GM19452 (cell line): ENCODE measurements at regions not wholly inside any gene's neighbourhood (a gene's known extent, or its start where the extent isn't known, plus 50 kb on each side); places are given as distances from the start of the nearest gene placed in this dataset.
"Not testable (repeated sequence)": the region's sequence is repeated elsewhere in the genome, so short reads cannot be mapped to it uniquely, and the experiment has no call there.

Experiments used
- ATAC-seq: cut with Tn5 transposase; IDR thresholded peaks from one replicate; pipeline ENCODE4 v1.9.1; 2021; ENCODE audit not compliant: unreplicated experiment

- no peak for ATAC-seq
These were observed 2003.6 kb upstream of the WWC1 start for GRCh38 chr5:166287866-166288265.

GRCh38 chr5:166291800-166292199 is 1999.6 kb upstream of the WWC1 start:
- ATAC-seq: not testable (repeated sequence)

GRCh38 chr5:166293892-166294291 is 1997.6 kb upstream of the WWC1 start:
- no peak for ATAC-seq

- no peak for ATAC-seq
These were observed 1989.3 kb upstream of the WWC1 start for GRCh38 chr5:166302166-166302565.

GRCh38 chr5:166317425-166317824 is 1974.0 kb upstream of the WWC1 start:
- no peak for ATAC-seq

- no peak for ATAC-seq
These were observed 1970.4 kb upstream of the WWC1 start for GRCh38 chr5:166320920-166321480.

DNA sequence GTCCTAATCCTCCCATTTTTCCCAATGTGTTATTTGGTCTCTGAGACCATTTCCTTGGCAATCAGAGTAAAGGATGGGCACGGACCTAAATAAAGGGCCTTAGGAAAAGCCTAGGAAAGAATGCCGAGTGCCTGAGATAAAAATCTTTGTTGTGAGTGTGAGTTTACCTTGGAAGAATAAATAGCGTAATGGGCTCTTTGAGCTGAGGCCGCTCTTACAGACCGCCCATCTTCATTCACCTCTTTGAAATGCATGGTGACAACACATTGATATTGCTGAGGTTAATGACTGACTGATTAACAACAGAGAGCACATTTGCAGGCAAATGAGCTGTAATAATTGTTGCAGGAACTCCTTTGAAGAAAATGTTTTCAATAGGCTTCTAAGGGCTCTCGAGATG is 1967.1 kb upstream of the WWC1 start:
- ATAC-seq: no peak

DNA sequence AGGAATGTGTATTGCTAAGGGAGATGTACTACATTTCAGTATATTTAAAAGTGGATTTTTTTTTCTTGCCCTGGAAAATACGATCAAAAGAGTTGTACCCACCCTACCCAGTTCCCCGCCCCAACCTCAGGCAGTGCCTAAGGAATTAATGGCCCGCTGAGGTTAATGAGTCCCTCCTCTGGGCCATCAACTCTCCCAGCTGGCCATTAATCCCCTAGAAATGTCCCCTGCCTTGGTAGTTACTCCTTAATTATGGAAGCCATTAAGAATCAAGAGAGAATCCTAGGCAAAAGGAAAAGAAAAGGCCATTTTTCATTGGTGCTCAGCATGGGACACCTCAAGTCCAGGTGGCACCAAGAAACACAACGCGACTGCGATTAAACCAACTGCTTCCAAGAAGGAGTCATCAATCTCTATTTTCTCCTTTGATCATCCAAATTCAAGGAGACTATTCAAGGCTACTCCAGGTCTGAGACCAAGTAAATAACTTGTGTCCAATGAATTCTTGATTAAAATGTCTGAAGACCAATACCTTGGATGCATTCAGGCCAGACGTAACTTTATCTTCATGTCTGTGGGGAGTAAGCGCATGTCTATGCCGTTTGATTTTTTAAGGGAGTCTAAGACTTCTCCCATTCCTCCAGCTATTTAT is 1962.2 kb upstream of the WWC1 start:
- ATAC-seq: no peak

- no peak for ATAC-seq
These were observed 1961.4 kb upstream of the WWC1 start for GRCh38 chr5:166330036-166330435.

GRCh38 chr5:166331521-166331920 is 1959.9 kb upstream of the WWC1 start:
- no peak for ATAC-seq

GRCh38 chr5:166338801-166339200 is 1952.6 kb upstream of the WWC1 start:
- no peak for ATAC-seq

- ATAC-seq: no peak
These were observed 1951.4 kb upstream of the WWC1 start for GRCh38 chr5:166340039-166340438.

DNA sequence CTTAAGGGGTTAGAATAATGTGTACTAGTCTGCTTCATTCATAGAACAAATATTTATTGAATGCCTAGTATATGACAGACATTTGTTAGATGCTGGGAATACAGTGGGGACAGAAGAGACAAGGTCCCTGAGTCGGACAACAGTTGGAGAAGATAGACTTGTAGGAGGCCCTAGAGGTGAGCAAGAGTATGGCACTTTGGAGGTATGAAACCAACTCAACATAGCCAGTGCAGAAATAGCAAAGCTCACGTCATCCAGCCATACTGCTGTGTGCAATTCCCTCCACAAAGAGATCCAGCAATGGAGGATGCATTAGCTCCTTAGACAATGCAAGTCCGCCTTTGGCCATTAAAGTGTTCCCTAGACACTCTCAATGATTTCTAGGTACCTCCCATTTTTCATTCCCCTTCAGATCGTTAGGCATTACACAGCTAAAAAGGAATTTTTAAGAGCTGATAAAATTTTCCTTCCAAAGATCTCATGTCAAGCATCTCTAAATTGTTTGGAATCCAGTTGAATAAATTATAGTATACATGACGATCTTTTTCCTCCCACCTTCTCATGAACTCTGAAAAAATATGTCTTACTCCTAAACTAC is 1949.6 kb upstream of the WWC1 start:
- ATAC-seq: no peak

GRCh38 chr5:166342402-166342801 is 1949.0 kb upstream of the WWC1 start:
- no peak for ATAC-seq

DNA sequence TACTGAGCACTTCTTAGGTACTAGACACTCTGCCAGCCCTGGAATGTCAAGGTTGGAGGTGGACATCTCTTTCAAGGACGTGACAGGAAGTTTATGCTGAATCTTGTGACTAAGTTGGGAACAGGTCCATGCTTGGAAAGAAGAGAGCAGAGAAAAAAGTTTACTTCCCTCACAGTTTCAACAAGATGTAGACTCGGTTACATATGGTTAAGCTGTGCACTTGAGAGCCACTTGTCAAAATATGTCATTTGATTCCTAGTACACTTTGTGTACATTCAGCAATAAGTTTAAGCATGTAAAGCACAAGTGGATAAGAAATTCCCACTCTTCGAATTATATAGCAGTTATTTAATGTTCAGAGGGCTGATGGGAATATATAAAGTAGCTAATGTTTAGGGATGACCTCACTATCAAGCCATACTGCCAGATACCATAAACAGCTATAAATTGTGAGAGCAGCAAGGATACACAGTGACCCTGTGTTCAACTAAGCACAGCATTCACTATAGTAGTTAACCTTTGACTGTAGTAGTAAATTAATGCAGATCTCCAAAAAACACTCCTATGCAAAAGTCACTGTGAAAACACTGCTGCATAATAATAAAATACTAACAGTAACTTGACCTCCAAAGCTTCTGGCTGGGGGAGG is 1944.6 kb upstream of the WWC1 start:
- no peak for ATAC-seq

DNA sequence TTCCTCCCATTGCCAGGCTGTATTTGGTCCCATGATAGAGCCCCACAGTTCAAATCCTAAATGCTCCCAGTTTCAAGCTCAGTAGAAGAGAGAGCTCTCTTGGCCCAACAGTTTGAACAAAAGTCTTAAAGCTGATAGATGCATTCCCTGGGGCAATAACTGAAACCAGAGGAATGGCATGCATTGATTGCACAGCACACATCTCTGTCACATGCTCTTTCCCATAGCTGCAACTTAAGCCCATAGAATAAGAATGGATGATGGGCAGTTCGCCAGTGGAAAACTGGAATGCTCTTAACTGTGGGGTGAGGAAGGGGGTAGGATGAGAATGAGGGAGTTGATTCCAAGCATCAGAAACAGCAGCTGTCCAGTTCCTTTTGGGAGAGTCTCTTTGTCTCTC is 1942.4 kb upstream of the WWC1 start:
- no peak for ATAC-seq

DNA sequence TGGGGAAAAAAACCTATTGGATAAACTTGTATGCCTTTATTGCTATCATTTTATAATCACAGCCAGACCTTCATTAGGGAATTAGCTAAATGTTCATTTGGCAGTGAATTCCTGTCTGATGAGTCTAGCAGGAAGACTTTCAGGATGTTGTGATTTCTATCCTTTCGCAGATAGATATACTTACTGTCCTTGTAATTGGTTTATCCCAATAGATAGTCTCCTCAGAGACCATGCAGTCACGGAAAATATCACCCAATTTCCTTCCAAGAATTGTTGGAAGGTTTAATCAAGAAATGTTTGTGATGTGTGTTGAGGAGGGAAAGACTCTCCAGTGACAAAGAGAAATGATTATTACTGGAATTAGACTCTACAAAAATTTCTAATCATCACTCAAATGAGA is 1937.9 kb upstream of the WWC1 start:
- no peak for ATAC-seq

GRCh38 chr5:166354332-166354731 is 1937.1 kb upstream of the WWC1 start:
- ATAC-seq: no peak

DNA sequence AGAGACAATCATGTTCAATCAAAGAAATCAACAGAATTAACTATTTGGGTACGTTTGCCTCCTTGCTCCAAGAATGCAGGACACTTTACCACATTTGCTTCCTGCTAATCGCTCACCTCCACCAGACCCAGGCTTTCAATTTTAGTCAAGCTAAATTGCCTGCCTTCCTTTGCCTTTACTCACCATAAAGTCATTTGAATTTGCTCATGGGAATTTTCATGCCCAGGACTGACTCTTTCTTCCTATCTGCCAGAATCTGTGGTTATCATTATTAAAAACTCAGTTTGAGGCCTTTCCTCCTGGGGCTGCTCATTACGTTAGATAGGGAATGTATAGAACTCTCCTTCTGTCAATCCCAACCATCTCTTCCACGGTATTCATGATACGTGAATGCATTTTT is 1935.3 kb upstream of the WWC1 start:
- no peak for ATAC-seq

DNA sequence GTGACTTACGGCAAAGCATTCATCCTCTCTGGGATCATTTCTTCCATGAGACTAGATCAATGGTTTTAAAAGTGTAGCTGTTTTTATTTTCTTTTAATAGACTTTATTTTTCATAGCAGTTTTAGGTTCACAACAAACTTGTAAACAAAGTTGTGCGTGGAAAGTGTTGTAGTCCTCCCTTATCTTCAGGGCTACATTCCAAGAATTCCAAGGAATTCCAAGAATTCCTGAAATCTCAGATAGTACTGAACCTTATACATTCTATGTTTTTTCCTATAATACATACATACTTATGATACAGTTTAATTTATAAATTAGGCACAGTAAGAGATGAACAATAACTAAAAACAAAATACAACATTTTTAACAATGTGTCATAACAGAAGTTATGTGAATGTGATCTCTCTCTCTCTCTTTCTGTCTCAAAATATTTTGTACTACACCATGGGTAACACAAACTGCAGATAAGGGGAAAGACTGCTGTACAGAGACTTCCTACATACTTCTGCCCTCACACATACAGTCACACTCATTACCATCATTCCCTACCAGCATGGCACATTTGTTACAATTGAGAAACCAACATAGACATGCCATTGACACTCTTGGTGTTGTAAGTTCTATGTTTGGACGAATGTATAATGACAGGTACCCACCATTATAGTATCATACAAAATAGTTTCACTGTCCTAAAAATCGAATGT is 1933.2 kb upstream of the WWC1 start:
- ATAC-seq: no peak

GRCh38 chr5:166363087-166363760 is 1928.2 kb upstream of the WWC1 start:
- no peak for ATAC-seq
